SHP77 treated with DMSO at 0.1 percent for 48 hours (cell line): ENCODE measurements at regions not wholly inside any gene's neighbourhood (a gene's known extent, or its start where the extent isn't known, plus 50 kb on each side); places are given as distances from the start of the nearest gene placed in this dataset.
A peak's percentile ranks its signal among the peaks of the same experiment; 100 is the strongest.
"Not testable (repeated sequence)": the region's sequence is repeated elsewhere in the genome, so short reads cannot be mapped to it uniquely, and the experiment has no call there.

ENCODE experiments used
- DNase-seq: peaks from one replicate; lab custom pipeline; 2025; lab: John Stamatoyannopoulos, UW

DNA sequence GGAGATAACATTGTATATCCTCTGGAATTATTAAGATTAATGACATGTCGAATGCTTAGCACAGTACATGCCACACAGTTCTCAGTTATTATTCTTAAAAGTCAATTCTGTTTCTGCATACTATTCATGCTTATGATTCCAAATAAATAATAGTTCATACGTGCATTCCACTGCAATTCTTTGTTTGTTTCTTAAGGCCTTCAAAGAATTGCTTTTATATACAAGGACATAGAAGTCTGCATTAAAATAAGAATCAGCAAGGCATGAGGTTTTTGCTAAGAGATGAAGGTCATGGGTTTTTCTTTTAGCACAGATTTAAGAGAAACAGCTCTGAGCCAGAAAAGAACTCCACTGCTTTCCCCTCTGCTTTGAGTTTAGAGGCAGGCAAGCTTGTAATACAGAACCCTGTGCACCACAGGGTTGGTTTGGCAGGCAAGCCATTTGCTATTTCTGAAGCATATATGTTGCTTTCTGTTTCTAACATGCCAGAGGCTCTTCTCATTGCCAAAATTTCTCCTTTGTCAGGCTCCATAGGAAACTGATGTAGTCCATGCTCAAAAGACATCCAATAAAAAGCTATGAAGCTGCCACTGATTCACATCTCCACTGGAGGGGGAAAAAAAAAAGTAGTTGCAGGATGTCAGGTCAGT lies 420.6 kb upstream of the TYRP1 start:
- DNase-seq, result no peak

DNA sequence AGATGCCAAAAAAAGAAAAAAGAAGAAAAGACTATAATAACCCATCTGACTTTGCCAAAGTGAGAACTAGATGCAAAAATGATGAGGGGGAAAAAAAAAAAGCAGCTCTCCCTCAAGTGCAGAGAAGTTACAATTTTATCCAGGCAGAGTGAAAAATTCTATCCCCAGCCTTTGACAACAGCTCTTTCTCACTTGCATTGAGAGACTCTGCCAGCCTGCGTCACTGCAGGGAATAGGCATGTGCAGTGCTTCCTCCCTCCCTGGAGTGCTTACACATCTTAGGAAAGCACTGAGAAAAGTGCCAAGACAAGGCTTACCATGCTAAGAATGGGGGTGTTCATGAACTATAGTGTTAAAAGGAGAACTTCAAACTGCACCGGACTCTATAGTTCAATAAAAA lies 418.6 kb upstream of the TYRP1 start:
- no peak for DNase-seq

DNA sequence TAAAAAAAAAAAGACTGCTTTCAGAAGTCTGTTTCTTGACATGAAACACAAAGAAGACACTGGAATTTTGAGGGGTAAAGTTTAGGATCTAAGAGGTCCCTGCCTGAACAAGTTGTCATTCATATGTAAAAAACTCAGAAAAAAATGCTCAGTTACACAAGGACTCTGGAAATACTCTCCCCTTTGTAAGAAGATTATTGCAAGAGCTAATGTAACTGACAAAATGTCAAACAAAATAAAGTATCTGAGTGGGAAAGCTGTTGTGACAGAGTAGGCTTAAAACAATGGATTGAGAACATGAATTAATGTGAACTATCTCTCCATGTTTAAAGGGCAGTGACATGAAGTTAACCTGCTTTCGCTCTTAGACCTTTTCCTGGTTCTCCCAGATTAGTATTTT lies 416.7 kb upstream of the TYRP1 start:
- no peak for DNase-seq

DNA sequence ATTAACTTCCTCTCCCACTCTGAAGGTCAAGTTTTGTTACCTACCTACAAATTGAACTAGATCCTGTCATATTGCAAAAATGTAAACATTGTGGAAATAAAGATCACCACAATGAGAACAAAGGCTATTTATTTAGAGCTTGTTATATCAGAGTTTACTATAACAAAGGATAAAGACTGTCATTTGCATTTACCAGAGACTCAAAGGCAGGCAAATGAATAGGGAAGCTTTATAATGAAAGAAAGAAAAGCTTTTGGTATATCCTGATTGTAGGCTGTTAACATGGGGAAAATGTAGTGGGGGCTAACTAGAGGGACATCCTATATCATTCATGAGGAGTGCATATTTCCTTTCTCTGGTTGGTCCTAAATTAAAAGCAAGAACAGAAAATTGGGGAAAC lies 403.5 kb upstream of the TYRP1 start:
- no peak for DNase-seq

DNA sequence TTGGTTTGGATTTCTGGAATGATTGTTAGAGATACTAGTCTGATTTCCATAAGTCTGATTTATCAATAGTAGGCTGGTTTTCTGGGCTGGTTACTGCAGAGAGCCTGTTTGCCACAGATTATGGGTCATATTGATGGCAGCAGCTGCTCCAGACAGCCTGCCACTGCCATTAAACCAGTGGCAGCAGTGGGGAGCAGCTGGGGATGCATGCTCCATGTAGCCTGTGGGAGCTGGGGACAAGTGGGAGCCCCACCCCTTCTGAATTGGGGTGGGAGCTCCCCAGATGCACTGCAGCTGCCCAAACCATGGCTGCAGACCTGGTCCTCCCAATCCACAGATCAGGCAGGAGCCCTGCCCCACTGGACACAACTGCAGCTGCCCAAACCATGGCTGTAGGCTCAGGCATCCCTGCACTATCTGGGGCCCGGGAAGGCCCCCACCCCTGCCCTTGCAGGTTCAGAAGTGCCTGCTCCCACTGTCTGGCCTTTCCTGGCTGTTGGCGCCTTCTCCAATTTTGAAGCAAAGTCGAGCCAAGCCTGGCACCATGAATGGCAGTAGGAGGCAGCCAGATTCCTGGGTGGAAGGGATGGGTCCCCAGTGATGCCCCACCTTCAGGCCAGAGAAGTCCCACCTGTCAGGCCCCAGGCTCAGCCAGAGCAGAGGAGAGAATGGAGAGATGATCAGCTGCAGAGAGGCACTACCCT lies 402.9 kb upstream of the TYRP1 start:
- no peak for DNase-seq

DNA sequence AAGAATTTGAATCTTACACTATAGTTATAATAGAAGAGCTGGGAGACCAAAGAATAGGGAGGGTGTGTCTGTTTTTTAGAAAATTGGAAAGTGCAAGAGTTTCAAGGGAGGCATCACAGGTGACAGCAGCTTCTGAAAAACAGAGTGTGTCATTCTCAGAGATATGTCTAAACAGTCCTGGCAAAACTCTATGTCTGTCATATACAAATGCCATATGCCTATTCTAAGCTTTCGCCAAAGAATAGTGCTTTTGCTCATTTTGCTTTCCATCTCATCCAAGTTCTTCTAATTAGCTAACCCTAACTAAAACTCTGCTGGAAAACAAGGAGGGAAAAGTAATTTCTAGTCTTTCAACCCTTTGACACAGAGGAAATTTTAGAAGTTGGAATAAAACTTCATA lies 388.0 kb upstream of the TYRP1 start:
- DNase-seq, result no peak

DNA sequence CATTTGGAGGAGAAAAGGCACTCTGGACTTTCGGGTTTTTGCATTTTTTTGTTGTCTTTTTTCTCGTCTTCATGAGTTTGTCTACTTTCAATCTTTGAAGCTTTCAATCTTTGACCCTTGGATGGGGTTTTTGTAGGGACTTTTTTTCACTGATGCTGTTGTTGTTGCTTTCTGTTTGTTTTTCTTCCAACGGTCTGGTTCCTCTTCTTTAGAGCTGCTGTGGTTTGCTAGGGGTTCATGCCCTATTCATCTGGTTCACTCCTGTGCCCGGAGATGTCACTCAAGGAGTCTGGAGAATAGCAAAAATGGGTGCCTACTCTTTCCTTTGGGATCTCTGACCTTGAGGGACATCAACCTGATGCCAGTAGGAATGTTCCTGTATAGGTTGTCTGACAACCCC lies 378.6 kb upstream of the TYRP1 start:
- no peak for DNase-seq

DNA sequence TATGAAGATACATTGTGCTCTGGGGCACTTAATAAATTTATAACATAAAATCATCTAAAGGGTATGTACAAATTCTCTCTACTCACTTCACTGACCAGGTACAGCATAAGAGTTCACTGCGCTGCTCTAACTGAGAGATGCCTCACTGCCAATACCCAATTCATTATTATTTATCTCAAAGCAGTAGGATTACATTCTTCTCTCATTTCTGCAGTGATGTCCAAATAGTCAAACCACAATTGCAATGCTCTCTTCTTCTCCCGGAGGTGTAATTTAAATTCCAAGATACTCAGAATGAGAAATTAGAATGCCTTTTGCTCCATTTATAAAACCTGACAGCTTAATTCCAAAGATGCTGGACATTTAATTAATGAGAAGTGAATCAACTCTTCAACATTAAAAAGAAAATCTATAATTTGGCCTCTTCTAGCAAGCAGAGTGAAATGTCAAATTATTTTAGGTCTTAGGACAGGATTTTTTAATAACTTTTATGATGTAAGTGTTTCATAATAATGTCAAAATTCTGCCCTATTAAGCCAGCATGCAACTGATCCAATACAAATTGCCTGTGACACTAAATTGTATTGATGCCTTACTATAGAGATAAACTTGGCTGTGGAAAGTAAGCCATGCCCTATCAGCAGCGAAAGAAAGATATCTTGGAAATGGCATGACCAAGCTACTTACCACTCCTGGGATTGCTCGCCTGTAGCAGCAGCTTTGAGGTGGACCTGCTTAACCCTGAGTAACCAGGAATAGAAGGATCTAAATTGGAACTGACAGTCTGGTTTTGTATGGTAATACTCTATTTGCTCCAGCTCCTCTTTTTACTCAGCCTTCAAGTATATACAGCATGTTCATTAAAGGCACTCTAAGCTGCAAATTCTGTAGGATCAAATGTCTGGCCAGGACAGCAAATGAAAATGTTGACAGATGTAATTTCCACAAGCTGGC lies 374.2 kb upstream of the TYRP1 start:
- DNase-seq, result no peak

DNA sequence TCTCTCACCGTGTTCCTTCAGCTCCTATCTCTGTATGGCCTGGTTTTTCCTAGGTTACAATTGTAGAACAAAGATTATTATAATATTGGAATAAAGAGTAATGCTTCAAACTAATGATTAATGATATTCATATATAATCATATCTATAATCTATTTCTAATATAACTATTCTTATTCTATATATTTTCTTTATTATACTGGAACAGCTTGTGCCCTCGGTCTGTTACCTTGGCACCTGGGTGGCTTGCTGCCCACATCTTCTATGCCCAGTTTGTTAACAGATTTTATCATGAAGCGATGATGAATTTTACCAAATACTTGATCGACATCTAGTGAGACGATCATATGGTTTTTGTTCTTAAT lies 363.6 kb upstream of the TYRP1 start:
- DNase-seq, result peak; percentile 11

DNA sequence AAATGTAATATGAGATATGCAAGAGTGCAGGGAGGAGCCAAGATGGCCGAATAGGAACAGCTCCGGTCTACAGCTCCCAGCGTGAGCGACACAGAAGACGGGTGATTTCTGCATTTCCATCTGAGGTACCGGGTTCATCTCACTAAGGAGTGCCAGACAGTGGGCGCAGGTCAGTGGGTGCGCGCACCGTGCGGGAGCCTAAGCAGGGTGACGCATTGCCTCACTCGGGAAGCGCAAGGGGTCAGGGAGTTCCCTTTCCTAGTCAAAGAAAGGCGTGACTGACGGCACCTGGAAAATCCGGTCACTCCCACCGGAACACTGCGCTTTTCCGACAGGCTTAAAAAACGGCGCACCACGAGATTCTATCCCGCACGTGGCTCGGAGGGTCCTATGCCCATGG lies 359.2 kb upstream of the TYRP1 start:
- not testable (repeated sequence) for DNase-seq

DNA sequence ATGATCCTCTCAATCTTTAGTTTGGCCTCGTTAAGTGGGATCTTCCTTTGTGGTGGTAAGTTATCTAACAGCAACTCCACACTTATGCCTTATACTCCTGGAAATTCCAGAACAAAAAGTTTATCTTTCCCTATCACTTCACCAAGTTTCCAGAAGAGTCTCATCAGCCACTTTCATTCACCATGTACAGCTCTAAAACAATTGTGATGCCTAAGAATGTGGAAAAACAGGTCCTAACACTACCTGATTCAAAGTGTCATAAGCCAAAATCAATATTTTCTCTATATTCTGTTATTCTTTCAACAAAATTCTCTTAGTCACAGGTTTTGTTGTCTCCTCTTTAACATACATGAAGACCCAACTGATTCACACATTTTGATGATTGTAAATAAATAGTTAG lies 342.4 kb upstream of the TYRP1 start:
- no peak for DNase-seq

DNA sequence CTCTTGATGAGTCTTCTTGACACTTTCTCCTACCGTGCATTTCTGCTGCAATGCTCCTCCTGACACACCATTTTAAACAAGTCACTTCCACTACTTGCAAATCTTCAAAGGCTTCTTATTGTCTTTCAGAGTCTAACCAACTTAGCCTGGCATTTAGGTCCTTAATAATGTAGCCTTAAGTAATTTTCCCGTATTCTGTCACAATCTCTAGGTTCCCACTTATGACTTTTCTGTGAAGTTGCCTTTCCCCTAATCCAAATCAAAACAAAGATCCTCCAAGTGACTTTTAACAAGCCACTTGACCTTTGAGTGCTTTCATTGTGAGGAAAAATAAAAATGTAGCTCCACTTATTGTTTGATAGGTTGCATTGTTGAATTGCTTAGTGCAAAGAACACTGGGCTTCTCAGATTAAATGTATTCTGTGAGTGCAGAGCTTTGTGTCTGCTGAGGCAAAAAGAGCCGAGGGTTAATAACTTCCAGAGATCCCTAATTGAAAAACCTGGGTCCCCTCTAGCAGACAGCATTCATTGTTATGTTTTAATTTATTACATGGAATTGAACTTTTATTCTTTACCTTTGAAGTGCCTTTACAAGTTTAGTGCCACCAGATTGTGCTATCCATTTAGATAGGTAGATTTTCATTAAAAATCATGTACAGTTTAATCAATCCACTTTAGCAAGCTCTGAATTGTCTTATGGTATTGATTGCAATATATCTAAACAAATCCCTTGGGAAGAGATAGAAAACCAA lies 341.7 kb upstream of the TYRP1 start:
- no peak for DNase-seq

DNA sequence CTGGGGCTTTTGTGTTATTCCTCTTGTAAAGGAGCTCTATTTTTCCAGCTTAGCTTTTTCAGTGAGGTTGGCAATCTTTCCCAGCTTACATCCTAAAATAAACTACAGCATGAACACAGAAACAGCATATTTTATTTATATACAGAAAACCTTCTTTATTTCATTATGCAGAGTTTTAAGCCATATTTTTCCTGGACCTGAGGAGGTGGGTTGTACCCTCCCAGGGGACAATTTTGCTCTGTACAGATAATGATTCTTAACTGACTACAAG lies 341.2 kb upstream of the TYRP1 start:
- DNase-seq, result no peak

DNA sequence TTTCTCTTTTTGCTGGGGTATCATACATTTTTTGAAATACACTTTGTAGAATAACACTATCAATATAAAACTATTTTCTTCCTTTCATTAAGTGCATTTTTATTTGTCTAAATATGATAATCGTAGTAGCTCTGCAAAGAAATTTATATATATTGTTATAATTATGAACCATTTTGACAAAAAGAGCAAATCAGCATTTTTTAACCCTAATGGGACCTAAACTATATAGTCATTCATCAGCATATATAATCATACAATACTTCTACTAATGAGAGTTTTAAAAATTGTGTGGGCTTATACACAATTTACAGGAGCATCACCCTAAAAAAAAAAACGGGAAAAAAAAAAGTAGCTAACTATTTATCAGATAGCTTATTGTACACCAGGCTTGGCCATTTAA lies 329.7 kb upstream of the TYRP1 start:
- no peak for DNase-seq

DNA sequence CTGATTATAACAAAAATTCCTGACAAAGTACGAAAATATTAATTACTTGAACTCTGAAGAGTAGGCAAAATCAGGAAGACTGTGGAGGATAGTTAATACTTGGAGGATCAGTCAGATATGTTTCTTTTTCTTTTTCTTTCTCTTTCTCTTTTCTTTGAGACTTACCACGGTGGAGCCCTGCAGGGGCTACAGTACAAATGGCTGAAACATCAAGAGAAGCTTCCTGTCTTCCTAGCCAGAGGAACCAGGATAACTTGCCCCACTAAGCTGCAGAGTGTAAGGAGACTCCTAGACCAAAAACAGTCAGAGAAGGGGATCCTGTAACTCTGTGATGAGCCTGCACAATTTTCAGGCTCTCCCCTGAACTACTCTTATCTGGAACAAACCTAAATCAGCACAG lies 324.6 kb upstream of the TYRP1 start:
- no peak for DNase-seq

DNA sequence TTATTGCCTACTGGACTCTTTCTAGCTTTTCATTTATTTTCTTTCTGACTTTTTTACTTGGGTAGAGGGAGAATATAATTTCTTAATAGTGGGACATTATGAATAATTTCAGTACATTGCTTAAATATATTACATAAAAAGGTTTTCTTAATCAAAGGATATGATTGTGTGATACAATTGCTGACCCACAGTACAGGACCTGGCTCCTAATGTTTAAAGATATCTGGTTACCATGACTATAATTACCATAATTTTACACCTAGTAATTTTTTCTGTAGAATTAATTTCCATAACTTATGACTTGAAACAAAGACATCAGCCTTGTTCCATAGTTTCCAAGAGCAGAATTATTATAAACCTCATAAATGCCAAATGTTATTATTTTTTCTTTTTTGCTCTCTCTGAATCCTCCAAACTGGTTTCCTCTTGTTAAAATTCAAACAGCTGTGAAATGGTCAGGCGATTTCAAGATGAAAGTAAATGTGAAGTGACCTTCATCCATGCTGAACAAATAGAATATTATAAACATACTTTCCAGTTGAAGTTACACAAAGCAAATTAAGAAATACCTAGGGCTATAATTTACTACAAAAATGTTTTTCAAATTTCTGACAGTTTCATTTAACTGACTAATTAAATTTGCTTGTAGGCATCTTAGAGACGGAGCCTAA lies 301.2 kb upstream of the TYRP1 start:
- DNase-seq, result no peak

DNA sequence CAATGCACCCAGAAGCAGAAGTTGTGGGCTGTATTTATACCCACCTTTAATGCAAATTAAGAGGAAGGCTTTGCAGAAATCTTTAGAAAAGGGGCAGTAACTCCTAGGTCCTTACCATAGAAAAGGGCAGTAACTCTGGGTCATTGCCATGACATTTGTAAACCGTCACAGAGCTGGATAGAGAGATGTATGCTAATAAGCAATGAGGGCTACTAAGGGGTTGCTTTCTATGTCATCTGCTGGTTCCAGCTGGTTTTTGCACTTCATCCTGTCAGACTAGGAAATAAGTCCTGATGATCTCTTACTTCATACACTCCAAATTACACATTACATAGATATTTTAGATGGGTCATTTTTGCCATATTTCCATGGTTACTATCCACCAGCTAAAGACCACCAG lies 299.1 kb upstream of the TYRP1 start:
- DNase-seq, result no peak

DNA sequence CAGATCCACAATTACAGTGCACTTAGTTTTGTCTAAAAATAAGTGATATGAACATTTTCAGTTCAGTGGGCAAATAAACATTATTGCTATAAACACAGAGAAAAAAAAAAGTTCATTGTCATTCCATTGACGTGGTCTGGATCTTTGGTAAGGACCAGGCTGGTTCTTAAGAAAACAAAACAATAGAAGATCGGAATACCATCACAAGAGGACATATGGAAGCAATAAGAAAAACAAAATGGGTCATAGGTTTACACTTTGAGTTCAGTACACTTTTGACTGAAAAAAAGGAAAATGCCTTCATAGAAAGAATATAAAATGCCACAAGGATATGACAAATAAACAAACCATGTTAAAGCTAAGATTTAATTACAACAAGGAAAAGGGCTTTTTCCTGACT lies 289.5 kb upstream of the TYRP1 start:
- DNase-seq, result no peak

DNA sequence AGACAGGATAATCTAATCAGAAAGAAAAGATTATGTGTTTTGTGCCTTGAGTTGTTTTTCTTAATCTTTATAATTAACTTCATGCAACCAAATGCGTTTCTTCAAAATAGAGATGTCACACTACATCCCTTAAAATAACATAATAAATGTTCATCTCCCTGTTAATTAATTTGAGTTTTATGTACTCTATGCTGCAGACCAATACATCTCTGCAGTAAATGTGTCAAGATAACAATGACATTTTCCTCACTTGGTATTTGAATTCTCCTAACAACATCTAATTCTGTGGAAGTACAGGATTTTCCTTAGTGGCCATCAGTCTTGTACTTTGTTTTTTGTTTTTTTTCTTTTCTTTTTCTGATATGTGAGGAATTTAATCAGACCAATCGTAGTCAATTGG lies 279.2 kb upstream of the TYRP1 start:
- no peak for DNase-seq

DNA sequence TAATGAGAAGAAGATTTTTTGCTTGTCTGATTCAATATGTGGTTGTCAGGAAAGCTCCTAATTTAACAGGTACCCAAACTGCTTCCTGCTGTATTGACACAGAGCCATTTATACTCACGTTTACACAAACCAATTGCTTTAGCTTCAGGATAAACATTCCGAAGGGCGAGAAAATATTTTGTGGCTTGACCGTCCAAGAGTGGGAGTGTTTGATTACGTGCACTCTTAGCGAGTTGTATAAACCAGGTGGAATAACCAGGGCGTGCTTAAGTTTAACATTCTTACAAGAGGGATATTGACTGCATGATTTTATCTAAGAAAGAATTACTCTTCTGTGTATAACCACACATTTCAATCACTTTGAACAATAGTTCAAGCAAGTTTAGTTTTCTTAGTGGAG lies 278.7 kb upstream of the TYRP1 start:
- no peak for DNase-seq

DNA sequence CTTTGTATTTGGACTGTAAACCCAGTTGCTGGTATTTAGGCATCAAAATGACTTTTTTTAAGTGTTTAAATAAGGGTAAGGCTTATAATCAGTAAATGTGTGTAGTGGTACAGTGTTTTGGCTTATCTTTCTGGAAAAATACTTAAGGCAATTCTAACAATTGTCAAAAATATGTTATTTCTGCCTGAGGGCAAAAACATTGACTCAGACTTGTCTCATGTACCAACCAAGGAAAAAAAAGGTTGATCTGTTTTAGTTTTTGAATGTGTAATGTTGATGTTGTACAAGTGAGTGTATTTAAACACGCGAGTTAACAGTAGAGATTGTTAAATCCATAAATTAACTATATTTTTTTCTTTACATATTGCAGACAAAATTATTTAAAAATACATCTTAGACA lies 277.8 kb upstream of the TYRP1 start:
- DNase-seq, result no peak

DNA sequence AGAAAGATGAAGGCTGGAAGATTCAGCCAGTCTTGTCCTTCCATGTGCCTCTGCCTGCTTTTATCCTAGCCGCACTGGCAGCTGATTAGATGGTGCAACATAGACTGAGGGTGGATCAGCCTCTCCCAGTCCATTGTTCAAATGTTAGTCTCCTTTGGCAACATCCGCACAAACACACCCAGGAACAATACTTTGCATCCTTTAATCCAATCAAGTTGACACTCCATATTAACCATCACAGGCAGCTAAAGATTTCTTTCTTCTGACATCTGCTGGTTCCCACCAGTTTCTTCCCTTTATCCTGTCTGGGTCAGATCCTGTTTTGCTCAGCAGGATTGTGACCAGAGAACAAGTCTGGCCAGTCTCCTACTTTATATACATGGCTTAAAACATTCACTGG lies 276.5 kb upstream of the TYRP1 start:
- DNase-seq, result no peak
